Transverse colon (tissue), 4 donors: ENCODE measurements at regions not wholly inside any gene's neighbourhood (a gene's known extent, or its start where the extent isn't known, plus 50 kb on each side); places are given as distances from the start of the nearest gene placed in this dataset.

Experiments used
- DNase-seq: peaks from one replicate; pipeline ENCODE4 v3.0.0-alpha.2; 2019
- H3K27ac ChIP-seq, 4 donors: fragments of 200-600 bp; sonication (generic); 2 replicates each; pipeline ENCODE4 v1.5.1; 2016 to 2018; ENCODE audit warnings: inconsistent platforms in 4 of 4
- H3K27me3 ChIP-seq: fragments of 200-600 bp; sonication (generic); 2 replicates; pipeline ENCODE4 v1.5.1; 2017; ENCODE audit warnings: inconsistent platforms
- H3K36me3 ChIP-seq, 4 donors: fragments of 200-600 bp; sonication (generic); 2 replicates each; pipeline ENCODE4 v1.5.1; 2017 to 2019; ENCODE audit warnings: inconsistent platforms in 4 of 4
- H3K4me1 ChIP-seq, 4 donors: fragments of 200-600 bp; sonication (generic); 2 replicates each; pipeline ENCODE4 v1.5.1; 2017 to 2020; ENCODE audit warnings: inconsistent platforms in 4 of 4
- H3K4me3 ChIP-seq, 4 donors: fragments of 200-600 bp; sonication (generic); 1 replicate in 1 of 4; 2 replicates in 3 of 4; pipeline versions ENCODE4 v1.5.1 to v1.6.1; 2017 to 2019; ENCODE audit warnings: inconsistent platforms in 4 of 4
- H3K9me3 ChIP-seq, 2 donors: fragments of 200-600 bp; sonication (generic); 2 replicates each; pipeline ENCODE4 v1.5.1; 2017 to 2019; ENCODE audit warnings: inconsistent platforms in 2 of 2
- EP300 ChIP-seq: sonication (generic); formaldehyde crosslinking; IDR thresholded peaks from one replicate; pipeline ENCODE4 v1.6.1; 2017; ENCODE audit warnings: antibody characterized with exemption, low read depth
- POLR2A ChIP-seq: fragments of 450-650 bp; IDR thresholded peaks from one replicate; pipeline ENCODE4 v1.6.1; 2016; ENCODE audit warnings: antibody characterized with exemption, mild to moderate bottlenecking, moderate library complexity
- POLR2AphosphoS5 ChIP-seq, 3 donors: sonication (generic); formaldehyde crosslinking; IDR thresholded peaks; one replicate each; pipeline ENCODE4 v1.6.1; 2016; ENCODE audit warnings: antibody characterized with exemption in 3 of 3
- WGBS, 2 donors: methylation state at CpG; one replicate each; pipeline ENCODE4 v1.1.5; 2018; ENCODE audit warnings: low coverage in 1 of 2; 5-methylcytosine and 5-hydroxymethylcytosine counted together
- in situ Hi-C, 4 donors: fragments of 200-750 bp; cut with MboI; loops; one replicate each; pipeline versions ENCODE4 v1.15.0 to v1.15.1; 2017; ENCODE audit warnings: low sequenced_read_pairs in 3 of 4, low pct_ligation_motif_present in 1 of 4, low pct_unique_long_range_greater_than_20kb in 1 of 4
- intact Hi-C: fragments of 100-400 bp; cut with DNase I; formaldehyde crosslinking; loops from one replicate; pipeline ENCODE4 v1.15.1; 2023; ENCODE audit warnings: low total_unique reads
- TF ChIP-seq, protein P1 (sequence below), 5 experiments: fragments of 200-600 bp in 3 of 5; fragments of 450-650 bp in 2 of 5; sonication (generic) in 3 of 5; IDR thresholded peaks; 1 replicate in 2 of 5; 2 replicates in 3 of 5; pipeline ENCODE4 v1.5.1; 2016 to 2017; ENCODE audit warnings: antibody characterized with exemption in 5 of 5, inconsistent platforms in 3 of 5, mild to moderate bottlenecking in 2 of 5, moderate library complexity in 1 of 5

- Histone ChIP-seq H3K4me3 (no peak overlapping the region), H3K27me3 (no peaks in the 10 kb centered on the region), H3K9me3 (no peaks in the 10 kb centered on the region), H3K4me1 (no peaks in the 10 kb centered on the region), H3K27ac (no peak overlapping the region), H3K36me3 (no peaks in the 10 kb centered on the region)
- intact Hi-C loops: no loop called here
- in situ Hi-C loops: no loop called here
- TF ChIP-seq POLR2AphosphoS5 (IDR thresholded peaks at IDR 0.05) (no peak), POLR2A (no peak), EP300 (no peak)
- TF ChIP-seq, protein P1, sequence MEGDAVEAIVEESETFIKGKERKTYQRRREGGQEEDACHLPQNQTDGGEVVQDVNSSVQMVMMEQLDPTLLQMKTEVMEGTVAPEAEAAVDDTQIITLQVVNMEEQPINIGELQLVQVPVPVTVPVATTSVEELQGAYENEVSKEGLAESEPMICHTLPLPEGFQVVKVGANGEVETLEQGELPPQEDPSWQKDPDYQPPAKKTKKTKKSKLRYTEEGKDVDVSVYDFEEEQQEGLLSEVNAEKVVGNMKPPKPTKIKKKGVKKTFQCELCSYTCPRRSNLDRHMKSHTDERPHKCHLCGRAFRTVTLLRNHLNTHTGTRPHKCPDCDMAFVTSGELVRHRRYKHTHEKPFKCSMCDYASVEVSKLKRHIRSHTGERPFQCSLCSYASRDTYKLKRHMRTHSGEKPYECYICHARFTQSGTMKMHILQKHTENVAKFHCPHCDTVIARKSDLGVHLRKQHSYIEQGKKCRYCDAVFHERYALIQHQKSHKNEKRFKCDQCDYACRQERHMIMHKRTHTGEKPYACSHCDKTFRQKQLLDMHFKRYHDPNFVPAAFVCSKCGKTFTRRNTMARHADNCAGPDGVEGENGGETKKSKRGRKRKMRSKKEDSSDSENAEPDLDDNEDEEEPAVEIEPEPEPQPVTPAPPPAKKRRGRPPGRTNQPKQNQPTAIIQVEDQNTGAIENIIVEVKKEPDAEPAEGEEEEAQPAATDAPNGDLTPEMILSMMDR (IDR thresholded peaks at IDR 0.05): no peak
- WGBS, 2 donors: 70% methylated on average over 3 of the region's 3 CpGs
- no peak for DNase-seq
Observed at GRCh38 chr6:97919046-97919445, 636.0 kb upstream of the MMS22L start.

DNA sequence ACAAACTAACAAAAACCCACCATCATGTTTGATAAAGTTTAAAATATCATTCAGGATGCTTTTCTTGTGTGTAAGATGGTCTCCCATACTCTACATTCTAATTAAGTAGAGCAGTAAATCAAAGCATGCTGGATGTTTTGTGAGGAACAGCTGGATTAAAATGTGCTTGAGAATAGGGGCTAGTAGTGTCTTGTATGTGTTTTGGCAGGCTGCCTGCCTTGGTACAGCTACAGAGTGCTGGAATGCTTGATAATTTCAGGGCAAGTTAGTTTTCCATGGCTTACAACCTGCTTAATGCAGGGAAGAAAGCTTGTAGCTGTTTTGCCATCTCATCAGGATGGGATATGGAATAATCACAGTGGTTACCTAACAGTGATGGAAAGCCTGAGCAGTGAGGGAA, 636.6 kb upstream of the MMS22L start:
- in situ Hi-C loops (no loop called here), intact Hi-C loops (no loop called here)
- DNase-seq: no peak
- TF ChIP-seq, protein P1 (IDR thresholded peaks at IDR 0.05): no peak
- TF ChIP-seq EP300: no peak
- TF ChIP-seq POLR2A: no peak
- no peak for TF ChIP-seq POLR2AphosphoS5 (IDR thresholded peaks at IDR 0.05)
- H3K27me3 ChIP-seq: no peaks in the 10 kb centered on the region
- H3K4me3 ChIP-seq: no peak overlapping the region
- H3K27ac ChIP-seq: no peak overlapping the region
- H3K36me3 ChIP-seq: no peaks in the 10 kb centered on the region
- no peaks in the 10 kb centered on the region for H3K9me3 ChIP-seq
- H3K4me1 ChIP-seq: no peaks in the 10 kb centered on the region

DNA sequence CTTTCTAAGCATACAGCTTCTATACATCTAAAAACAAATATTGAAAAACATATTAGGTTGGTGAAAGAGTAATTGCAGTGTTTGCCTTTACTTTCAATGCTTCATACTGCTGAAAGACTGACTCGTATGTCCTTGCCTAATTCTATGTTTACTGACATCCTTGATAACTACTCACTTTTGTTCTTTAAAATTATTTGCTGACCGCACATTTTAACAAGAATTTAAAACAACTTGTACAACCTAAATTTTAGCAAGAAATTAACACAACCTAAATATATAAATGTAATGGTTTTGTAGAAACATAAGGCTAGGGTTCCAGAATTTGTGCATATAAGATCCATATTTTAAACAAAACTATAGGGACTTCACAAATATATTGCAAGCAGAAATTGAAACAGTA, 640.2 kb upstream of the MMS22L start:
- no peak for TF ChIP-seq POLR2AphosphoS5 (IDR thresholded peaks at IDR 0.05)
- no peak for TF ChIP-seq POLR2A
- TF ChIP-seq EP300: no peak
- TF ChIP-seq, protein P1 (IDR thresholded peaks at IDR 0.05): no peak
- Histone ChIP-seq H3K27ac (no peak overlapping the region), H3K9me3 (no peaks in the 10 kb centered on the region), H3K4me1 (no peaks in the 10 kb centered on the region), H3K27me3 (no peaks in the 10 kb centered on the region), H3K36me3 (no peaks in the 10 kb centered on the region), H3K4me3 (no peak overlapping the region)
- in situ Hi-C loops: no loop called here
- WGBS, 2 donors: 65 to 67% methylated on average over 2 of the region's 2 CpGs
- intact Hi-C loops: no loop called here
- DNase-seq: no peak

- H3K36me3 ChIP-seq: no peaks in the 10 kb centered on the region
- 80 to 92% methylated on average over 2 of the region's 2 CpGs for WGBS, 2 donors
- in situ Hi-C loops (no loop called here), intact Hi-C loops (no loop called here)
- no peaks in the 10 kb centered on the region for H3K27me3 ChIP-seq
- no peaks in the 10 kb centered on the region for H3K9me3 ChIP-seq
- no peak for DNase-seq
- TF ChIP-seq POLR2A (no peak), POLR2AphosphoS5 (IDR thresholded peaks at IDR 0.05) (no peak), EP300 (no peak)
- TF ChIP-seq, protein P1 (IDR thresholded peaks at IDR 0.05): no peak
- no peak overlapping the region for H3K4me3 ChIP-seq
- H3K4me1 ChIP-seq: no peaks in the 10 kb centered on the region
- H3K27ac ChIP-seq: no peak overlapping the region
Observed at GRCh38 chr6:97925504-97925903, 642.5 kb upstream of the MMS22L start.
